Caco-2 (cell line): ENCODE measurements at regions not wholly inside any gene's neighbourhood (a gene's known extent, or its start where the extent isn't known, plus 50 kb on each side); places are given as distances from the start of the nearest gene placed in this dataset.

Source experiments
- BruUV-seq: library from RNA; stranded (reverse); fragments of 400-500 nt; replicated peaks from 2 replicates; lab custom pipeline; 2021; lab: Mats Ljungman, UMichigan
- CTCF ChIA-PET: fragments of 300-600 bp; sonication (Branson Sonifier 250); formaldehyde crosslinking; loops from one replicate; lab custom pipeline; 2022; ENCODE audit warnings: antibody characterized with exemption; lab: Charles Lee
- POLR2A ChIA-PET: fragments of 300-600 bp; sonication (Branson Sonifier 250); formaldehyde crosslinking; loops from one replicate; lab custom pipeline; 2022; ENCODE audit warnings: antibody characterized with exemption; lab: Charles Lee
- DNase-seq, 2 experiments: peaks; one replicate each; pipeline versions ENCODE4 v3.0.0 to v3.0.0-alpha.2; 2020 to 2022
- H3K27me3 ChIP-seq: replicated peaks from 2 replicates; pipeline ENCODE4 v1.6.0; 2011; ENCODE audit warnings: low read length; ENCODE audit not compliant: control insufficient read depth, insufficient read depth
- H3K36me3 ChIP-seq: 2 replicates; pipeline ENCODE4 v1.5.1; 2011; ENCODE audit warnings: low read length; ENCODE audit not compliant: control insufficient read depth, insufficient read depth
- H3K4me1 ChIP-seq: fragments of 250-450 bp; sonication (Bioruptor Pico); 2 replicates; pipeline ENCODE4 v1.5.1; 2020; ENCODE audit warnings: mild to moderate bottlenecking
- H3K4me3 ChIP-seq: 2 replicates; pipeline ENCODE4 v1.5.1; 2011; ENCODE audit warnings: low read depth, mild to moderate bottlenecking, control low read depth, low read length
- H3K9me3 ChIP-seq: fragments of 250-450 bp; sonication (Bioruptor Pico); 2 replicates; pipeline ENCODE4 v1.5.1; 2020; ENCODE audit warnings: mild to moderate bottlenecking, moderate library complexity
- H3K27ac Mint-ChIP-seq: one replicate; pipeline ENCODE4 v1.8.0; 2022; ENCODE audit warnings: mixed read lengths; ENCODE audit not compliant: unreplicated experiment
- H3K27me3 Mint-ChIP-seq: one replicate; pipeline ENCODE4 v1.8.0; 2022; ENCODE audit warnings: mixed read lengths; ENCODE audit not compliant: insufficient read depth, unreplicated experiment
- H3K36me3 Mint-ChIP-seq: one replicate; pipeline ENCODE4 v1.8.0; 2022; ENCODE audit warnings: mild to moderate bottlenecking, mixed read lengths; ENCODE audit not compliant: insufficient read depth, unreplicated experiment
- H3K4me1 Mint-ChIP-seq: one replicate; pipeline ENCODE4 v1.8.0; 2022; ENCODE audit warnings: low read depth, mixed read lengths; ENCODE audit not compliant: unreplicated experiment
- H3K4me3 Mint-ChIP-seq: one replicate; pipeline ENCODE4 v1.8.0; 2022; ENCODE audit warnings: mild to moderate bottlenecking, moderate library complexity, mixed read lengths; ENCODE audit not compliant: unreplicated experiment
- H3K9me3 Mint-ChIP-seq: one replicate; pipeline ENCODE4 v1.8.0; 2022; ENCODE audit warnings: mixed read lengths; ENCODE audit not compliant: unreplicated experiment
- CTCF ChIP-seq, 2 experiments: fragments of 200-600 bp in 1 of 2; IDR thresholded peaks; 1 replicate in 1 of 2; 2 replicates in 1 of 2; pipeline versions ENCODE4 v1.5.1 to v1.8.0; 2011 to 2022; ENCODE audit warnings: antibody characterized with exemption in 1 of 2, control low read depth in 1 of 2, inconsistent platforms in 1 of 2, low read depth in 1 of 2, low read length in 1 of 2, mild to moderate bottlenecking in 1 of 2, moderate library complexity in 1 of 2; ENCODE audit not compliant: insufficient read depth in 1 of 2, severe bottlenecking in 1 of 2, unreplicated experiment in 1 of 2
- intact Hi-C: fragments of 100-400 bp; cut with micrococcal nuclease; formaldehyde crosslinking; loops from one replicate; pipeline ENCODE4 v1.10.0; 2022; ENCODE audit not compliant: unreplicated experiment

GRCh38 chr1:82837766-82838465 lies 1037.2 kb downstream of the ADGRL2 start:
- Mint-ChIP-seq H3K36me3 (no peaks in the 10 kb centered on the region), H3K27me3 (peaks cover 8% of the 10 kb centered on the region), H3K9me3 (no peaks in the 10 kb centered on the region), H3K4me1 (no peaks in the 10 kb centered on the region), H3K4me3 (no peak overlapping the region), H3K27ac (no peak overlapping the region)
- H3K9me3 ChIP-seq: no peaks in the 10 kb centered on the region
- intact Hi-C loops: no loop called here
- no TSS peak for BruUV-seq
- H3K36me3 ChIP-seq: no peaks in the 10 kb centered on the region
- H3K4me1 ChIP-seq: no peaks in the 10 kb centered on the region
- DNase-seq: no peak
- ChIA-PET POLR2A (no interaction called here), CTCF (no interaction called here)
- no peaks in the 10 kb centered on the region for H3K27me3 ChIP-seq
- no peak for TF ChIP-seq CTCF (IDR thresholded peaks at IDR 0.05; ENCODE audit: insufficient read depth in 1 of 2, low read depth in 1 of 2, low read length in 1 of 2, severe bottlenecking in 1 of 2, unreplicated experiment in 1 of 2)
- no peak overlapping the region for H3K4me3 ChIP-seq

- H3K4me1 Mint-ChIP-seq: no peaks in the 10 kb centered on the region
- H3K36me3 Mint-ChIP-seq: no peaks in the 10 kb centered on the region
- no peak for TF ChIP-seq CTCF (IDR thresholded peaks at IDR 0.05; ENCODE audit: insufficient read depth in 1 of 2, low read depth in 1 of 2, low read length in 1 of 2, severe bottlenecking in 1 of 2, unreplicated experiment in 1 of 2)
- H3K27ac Mint-ChIP-seq: no peak overlapping the region
- Histone ChIP-seq H3K4me1 (no peaks in the 10 kb centered on the region), H3K36me3 (no peaks in the 10 kb centered on the region), H3K4me3 (no peak overlapping the region), H3K9me3 (no peaks in the 10 kb centered on the region), H3K27me3 (no peaks in the 10 kb centered on the region)
- ChIA-PET POLR2A (no interaction called here), CTCF (no interaction called here)
- no peak overlapping the region for H3K4me3 Mint-ChIP-seq
- BruUV-seq: no TSS peak
- no peak for DNase-seq
- H3K9me3 Mint-ChIP-seq: no peaks in the 10 kb centered on the region
- H3K27me3 Mint-ChIP-seq: peaks cover 8% of the 10 kb centered on the region
- intact Hi-C loops: no loop called here
These were observed 1036.4 kb downstream of the ADGRL2 start for GRCh38 chr1:82836973-82837680.

- H3K36me3 ChIP-seq: no peaks in the 10 kb centered on the region
- no peak overlapping the region for H3K4me3 ChIP-seq
- Mint-ChIP-seq H3K27ac (no peak overlapping the region), H3K4me1 (no peaks in the 10 kb centered on the region), H3K36me3 (no peaks in the 10 kb centered on the region), H3K27me3 (peaks cover 8% of the 10 kb centered on the region), H3K4me3 (no peak overlapping the region), H3K9me3 (no peaks in the 10 kb centered on the region)
- intact Hi-C loops: no loop called here
- no peaks in the 10 kb centered on the region for H3K9me3 ChIP-seq
- POLR2A ChIA-PET: no interaction called here
- H3K4me1 ChIP-seq: no peaks in the 10 kb centered on the region
- CTCF ChIA-PET: no interaction called here
- no peak for DNase-seq
- BruUV-seq: no TSS peak
- H3K27me3 ChIP-seq: no peaks in the 10 kb centered on the region
- TF ChIP-seq CTCF (IDR thresholded peaks at IDR 0.05; ENCODE audit: insufficient read depth in 1 of 2, low read depth in 1 of 2, low read length in 1 of 2, severe bottlenecking in 1 of 2, unreplicated experiment in 1 of 2): no peak
These were observed 1035.7 kb downstream of the ADGRL2 start for GRCh38 chr1:82836213-82836972.
